Activated CD4-positive, alpha-beta T cell treated with anti-CD3 and anti-CD28 coated beads, Interleukin-2, amount 50 U/mL, for 4 hours (primary cell): ENCODE measurements at regions not wholly inside any gene's neighbourhood (a gene's known extent, or its start where the extent isn't known, plus 50 kb on each side); places are given as distances from the start of the nearest gene placed in this dataset.
"Not testable (repeated sequence)": the region's sequence is repeated elsewhere in the genome, so short reads cannot be mapped to it uniquely, and the experiment has no call there.

Experiments used
- DNase-seq, 2 experiments: peaks; one replicate each; pipeline ENCODE4 v3.0.0-alpha.2; 2020

DNA sequence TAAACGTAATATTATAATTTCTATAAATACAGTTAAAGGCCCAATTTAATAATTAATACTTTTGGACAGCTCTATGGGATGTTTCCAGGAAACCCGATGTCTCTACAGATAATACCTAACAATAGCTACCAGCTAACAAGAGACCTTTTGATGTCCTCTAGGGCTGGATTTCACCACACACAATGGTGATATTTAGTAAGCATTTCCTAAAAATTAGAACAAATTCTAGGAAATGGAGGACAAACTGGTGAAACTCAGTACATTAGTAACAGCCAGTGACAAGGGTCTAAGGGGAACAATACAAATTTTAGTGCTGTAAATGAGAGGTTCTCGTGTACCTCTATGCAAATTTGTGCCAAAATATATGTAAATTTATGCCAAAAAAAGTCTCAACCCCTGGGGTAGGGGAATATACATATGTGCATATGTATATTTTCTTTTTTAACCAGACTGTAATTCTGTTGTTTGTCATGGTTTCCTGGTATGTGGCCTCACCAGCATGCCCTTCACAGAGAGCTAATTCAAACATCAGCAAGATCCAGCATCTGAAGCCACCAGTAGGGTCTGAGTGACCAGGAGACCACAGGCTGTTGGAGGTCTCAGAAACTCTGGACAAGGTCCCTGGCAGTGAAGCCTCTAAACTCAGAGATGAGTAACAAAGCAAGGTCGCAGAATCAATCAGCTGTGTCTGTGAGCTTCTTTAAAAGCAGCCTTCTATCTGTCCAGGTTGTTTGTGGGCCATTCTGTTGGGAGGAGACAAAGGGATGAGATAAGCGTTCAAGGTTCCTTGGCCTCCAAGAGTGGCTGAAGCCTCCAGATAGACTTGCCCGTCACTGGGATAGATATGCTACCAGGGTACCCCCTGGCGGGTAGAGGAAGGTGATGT, 235.1 kb upstream of the RREB1 start:
- no peak for DNase-seq

DNA sequence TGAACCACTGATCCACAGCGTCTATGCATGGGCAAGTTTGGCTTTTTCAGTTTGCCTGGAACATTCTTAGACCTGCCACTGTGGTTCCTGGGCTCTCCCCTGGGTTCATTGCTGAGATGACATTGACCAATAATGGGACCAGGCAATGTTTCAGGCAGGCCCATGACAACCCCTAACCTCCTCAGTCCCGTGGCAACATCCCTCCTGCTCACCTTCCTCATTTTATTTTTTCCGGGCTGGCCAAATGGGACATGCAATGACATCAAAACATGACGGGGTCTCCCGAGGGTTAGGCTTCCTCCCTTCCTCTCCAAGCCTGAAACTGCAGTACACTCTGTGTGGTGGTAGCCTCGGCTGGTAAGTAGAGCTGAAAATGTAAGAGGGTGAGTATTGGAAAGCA, 234.0 kb upstream of the RREB1 start:
- no peak for DNase-seq

- no peak for DNase-seq
These were observed 231.8 kb upstream of the RREB1 start for GRCh38 chr6:6875818-6876470.

DNA sequence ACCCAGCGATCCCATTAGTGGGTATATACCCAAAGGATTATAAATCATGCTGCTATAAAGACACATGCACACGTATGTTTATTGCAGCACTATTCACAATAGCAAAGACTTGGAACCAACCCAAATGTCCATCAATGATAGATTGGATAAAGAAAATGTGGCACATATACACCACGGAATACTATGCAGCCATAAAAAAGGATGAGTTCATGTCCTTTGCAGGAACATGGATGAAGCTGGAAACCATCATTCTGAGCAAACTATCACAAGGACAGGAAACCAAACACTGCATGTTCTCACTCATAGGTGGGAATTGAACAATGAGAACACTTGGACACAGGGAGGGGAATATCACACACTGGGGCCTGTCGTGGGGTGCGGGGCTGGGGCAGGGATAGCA, 230.0 kb upstream of the RREB1 start:
- not testable (repeated sequence) for DNase-seq

DNA sequence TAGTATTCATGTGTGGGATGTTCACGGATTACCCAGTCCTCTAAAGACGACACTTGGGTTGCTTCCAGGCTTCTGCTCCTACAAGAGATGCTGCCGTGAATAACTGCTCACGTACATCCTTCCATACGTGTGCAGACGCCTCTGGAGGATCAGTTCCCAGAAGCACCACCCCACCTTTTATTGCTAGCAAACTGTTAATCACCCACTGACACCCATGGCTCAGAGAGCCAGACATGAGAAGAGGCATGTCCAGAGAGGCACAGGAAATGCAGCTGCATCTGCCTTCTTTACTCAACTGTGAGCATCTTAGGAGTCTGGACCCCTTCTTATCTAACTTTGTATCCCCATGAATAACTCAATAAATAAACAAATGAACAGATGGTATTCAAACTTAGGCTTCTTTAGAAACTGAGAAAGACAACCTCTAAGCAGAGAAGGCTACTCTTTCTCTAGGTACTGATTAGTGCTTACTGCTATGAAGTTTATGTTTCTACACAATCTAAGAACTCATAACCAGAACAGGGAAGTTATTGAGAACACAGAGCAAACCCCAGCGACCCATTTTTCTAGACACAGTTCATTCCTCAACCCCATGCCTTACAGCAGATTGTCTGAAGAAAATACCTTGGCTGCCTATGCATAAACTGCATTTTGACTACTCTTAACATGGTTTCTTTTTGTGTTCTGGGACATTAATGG, 228.7 kb upstream of the RREB1 start:
- DNase-seq = no peak

DNA sequence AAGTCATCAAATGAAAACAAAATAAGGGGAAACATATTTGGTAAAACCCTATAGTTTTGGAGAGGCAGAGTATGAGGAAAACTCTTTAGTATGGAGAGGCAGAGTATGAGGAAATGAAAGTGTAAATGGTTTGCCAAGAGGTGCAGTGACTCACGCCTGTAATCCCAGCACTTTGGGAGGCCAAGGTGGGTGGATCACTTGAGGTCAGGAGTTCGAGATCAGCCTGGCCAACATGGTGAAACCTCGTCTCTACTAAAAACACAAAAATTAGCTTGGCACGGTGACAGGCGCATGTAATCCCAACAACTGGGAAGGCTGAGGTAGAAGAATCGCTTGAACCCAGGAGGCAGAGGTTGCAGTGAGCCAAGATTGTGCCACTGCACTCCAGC, 228.2 kb upstream of the RREB1 start:
- not testable (repeated sequence) for DNase-seq

GRCh38 chr6:6880745-6881437, 226.9 kb upstream of the RREB1 start:
- DNase-seq = no peak

DNA sequence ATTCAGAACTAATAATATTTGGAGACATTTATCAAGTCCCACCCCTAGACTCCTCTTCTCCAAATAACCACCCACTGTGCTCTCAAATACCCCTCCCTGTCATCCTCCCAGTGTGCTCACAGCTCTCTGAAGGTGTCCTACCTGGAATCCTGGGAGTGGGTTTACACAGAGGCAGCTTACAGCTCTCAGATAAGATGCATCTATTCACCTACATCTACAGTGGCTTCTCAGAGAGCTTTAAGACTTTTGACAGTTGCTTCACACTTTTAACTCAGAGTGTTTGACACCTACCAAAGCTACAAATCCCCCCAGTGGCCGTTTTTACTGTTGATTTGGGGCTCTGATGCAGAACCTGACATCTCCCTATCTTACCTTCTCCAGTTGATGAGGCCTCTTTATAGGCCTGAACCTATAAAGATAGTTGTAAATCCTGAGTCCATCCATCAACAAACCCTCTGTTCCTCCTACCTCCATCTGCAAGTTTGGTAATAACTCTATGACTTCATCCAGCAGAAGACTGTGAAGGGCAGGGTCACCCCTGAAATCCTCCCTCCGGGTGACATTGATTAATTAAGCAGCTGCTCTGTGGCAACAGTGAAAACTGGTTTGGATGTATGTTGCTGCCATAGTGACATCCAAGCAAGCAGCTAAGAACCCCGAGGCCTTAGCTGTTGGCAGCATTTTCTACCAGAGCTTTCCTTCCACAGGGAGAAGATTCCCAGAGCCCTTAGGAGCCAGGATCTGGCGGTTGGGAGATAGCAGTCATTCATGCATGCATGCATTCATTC, 226.1 kb upstream of the RREB1 start:
- DNase-seq = no peak

DNA sequence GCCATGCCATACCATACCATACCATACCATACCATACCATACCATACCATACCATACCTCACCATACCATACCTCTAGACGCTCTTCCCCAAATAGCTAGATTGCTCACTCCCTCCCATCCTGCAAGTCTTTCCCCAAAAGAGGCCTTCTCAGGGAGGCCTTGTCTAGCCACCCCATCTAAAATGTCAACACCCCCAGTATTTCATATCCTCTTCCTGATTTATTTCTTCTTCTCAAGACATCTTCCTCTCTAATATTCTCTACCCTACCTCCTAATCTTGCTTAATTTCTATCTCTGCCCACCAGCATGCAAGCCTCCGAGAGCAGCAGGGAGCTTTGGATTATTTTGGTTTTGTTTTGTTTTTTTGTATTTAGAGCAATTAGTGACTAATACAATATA, 225.2 kb upstream of the RREB1 start:
- no peak for DNase-seq

- DNase-seq = no peak
These were observed 224.8 kb upstream of the RREB1 start for GRCh38 chr6:6883011-6883410.

DNA sequence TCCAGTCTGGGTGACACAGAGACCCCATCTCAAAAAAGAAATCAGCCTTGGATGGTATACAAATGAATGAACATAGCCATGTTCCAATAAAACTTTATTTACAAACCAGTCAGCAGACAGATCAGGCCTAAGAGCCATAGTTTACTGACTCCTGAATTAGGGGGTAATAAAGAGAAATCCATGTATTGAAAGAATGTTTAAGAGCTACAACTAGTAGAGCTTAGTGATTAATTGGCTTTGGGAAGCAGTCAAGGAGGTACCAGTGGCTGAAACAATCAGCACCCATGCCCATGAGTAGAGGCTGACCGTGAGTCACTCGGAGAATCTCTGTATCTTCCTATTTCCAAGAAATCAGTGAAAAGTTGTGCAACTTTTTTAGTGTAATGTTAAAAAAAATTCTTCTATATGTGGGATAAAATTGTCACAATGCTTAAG, 223.6 kb upstream of the RREB1 start:
- no peak for DNase-seq

- no peak for DNase-seq
These were observed 222.8 kb upstream of the RREB1 start for GRCh38 chr6:6884916-6885315.

- no peak for DNase-seq
These were observed 222.1 kb upstream of the RREB1 start for GRCh38 chr6:6885521-6886170.

GRCh38 chr6:6886171-6886885, 221.4 kb upstream of the RREB1 start:
- DNase-seq = no peak

- DNase-seq = no peak
These were observed 220.9 kb upstream of the RREB1 start for GRCh38 chr6:6886886-6887285.

GRCh38 chr6:6889601-6890000, 218.2 kb upstream of the RREB1 start:
- no peak for DNase-seq

GRCh38 chr6:6890400-6890858, 217.3 kb upstream of the RREB1 start:
- DNase-seq = no peak

GRCh38 chr6:6891125-6891721, 216.5 kb upstream of the RREB1 start:
- DNase-seq = no peak

DNA sequence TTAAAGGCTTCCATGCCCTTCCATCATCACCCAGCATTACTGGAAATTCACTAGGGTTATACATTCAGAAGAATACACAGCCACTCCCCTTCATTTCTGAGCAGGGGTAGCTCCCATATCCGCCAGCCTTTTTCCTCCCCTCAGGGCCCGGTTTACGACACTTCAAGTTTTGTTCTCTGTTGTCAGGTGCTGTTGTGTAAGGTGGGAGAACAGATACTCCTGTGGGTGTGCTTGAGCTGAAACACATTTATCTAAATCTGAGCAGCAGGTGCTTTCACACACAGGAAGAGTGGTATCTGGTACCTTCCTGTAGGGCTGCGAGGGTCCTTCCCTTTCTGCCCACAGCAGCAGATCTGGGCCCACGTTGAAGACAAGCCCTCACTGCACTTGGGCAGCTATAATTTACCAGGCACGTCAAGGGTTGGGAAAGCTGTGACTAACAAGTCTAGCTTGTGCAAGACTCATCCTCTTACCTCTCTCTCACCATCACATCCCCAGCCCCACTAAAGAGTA, 215.8 kb upstream of the RREB1 start:
- DNase-seq = no peak
